RWPE2 (cell line): ENCODE measurements at regions not wholly inside any gene's neighbourhood (a gene's known extent, or its start where the extent isn't known, plus 50 kb on each side); places are given as distances from the start of the nearest gene placed in this dataset.

Experiments
- ATAC-seq: fragments of 200-7000 bp; cut with Tn5 transposase; 3 replicates; pipeline ENCODE4 v1.9.1; 2021; ENCODE audit warnings: low read depth
- DNase-seq: peaks from one replicate; pipeline ENCODE4 v3.0.0-alpha.2; 2020; ENCODE audit warnings: low spot score
- H3K27ac ChIP-seq: fragments of 450-650 bp; 2 replicates; pipeline ENCODE4 v1.5.1; 2017; ENCODE audit warnings: mild to moderate bottlenecking; ENCODE audit not compliant: poor library complexity, severe bottlenecking
- H3K27me3 ChIP-seq: fragments of 250-450 bp; sonication (Bioruptor Pico); 2 replicates; pipeline ENCODE4 v1.5.1; 2021; ENCODE audit warnings: mild to moderate bottlenecking, moderate library complexity; ENCODE audit not compliant: insufficient read depth, poor library complexity, severe bottlenecking
- H3K36me3 ChIP-seq: fragments of 250-450 bp; sonication (Bioruptor Pico); 2 replicates; pipeline ENCODE4 v1.5.1; 2020; ENCODE audit warnings: low read depth, mild to moderate bottlenecking, moderate library complexity
- H3K4me1 ChIP-seq: fragments of 250-450 bp; sonication (Bioruptor Pico); 2 replicates; pipeline ENCODE4 v1.5.1; 2021; ENCODE audit warnings: mild to moderate bottlenecking, moderate library complexity; ENCODE audit not compliant: insufficient read depth, poor library complexity, severe bottlenecking
- H3K4me3 ChIP-seq: fragments of 250-450 bp; sonication (Bioruptor Pico); 2 replicates; pipeline ENCODE4 v1.5.1; 2021; ENCODE audit warnings: mild to moderate bottlenecking, moderate library complexity; ENCODE audit not compliant: severe bottlenecking
- H3K9me3 ChIP-seq: fragments of 250-450 bp; sonication (Bioruptor Pico); 2 replicates; pipeline ENCODE4 v1.5.1; 2021; ENCODE audit warnings: mild to moderate bottlenecking, moderate library complexity; ENCODE audit not compliant: severe bottlenecking
- CTCF ChIP-seq: fragments of 450-650 bp; IDR thresholded peaks from one replicate; pipeline ENCODE4 v1.5.1; 2017; ENCODE audit warnings: mild to moderate bottlenecking, moderate library complexity; ENCODE audit not compliant: poor library complexity, severe bottlenecking

- TF ChIP-seq CTCF, result no peak
- ATAC-seq, result no peak
- DNase-seq, result no peak
Measured at GRCh38 chr10:130707389-130707979, 571.3 kb downstream of the GLRX3 start.

GRCh38 chr10:130708465-130709070 is 572.4 kb downstream of the GLRX3 start:
- Histone ChIP-seq H3K36me3 (no peaks in the 10 kb centered on the region), H3K27ac (no peak overlapping the region), H3K4me3 (no peak overlapping the region), H3K4me1 (no peaks in the 10 kb centered on the region), H3K27me3 (no peaks in the 10 kb centered on the region), H3K9me3 (no peaks in the 10 kb centered on the region)
- TF ChIP-seq CTCF, result no peak
- no peak for DNase-seq
- ATAC-seq, result no peak

More at GRCh38 chr10:130707389-130707979, 571.3 kb downstream of the GLRX3 start:
- Histone ChIP-seq H3K27me3 (no peaks in the 10 kb centered on the region), H3K36me3 (no peaks in the 10 kb centered on the region), H3K4me3 (no peak overlapping the region), H3K4me1 (no peaks in the 10 kb centered on the region), H3K9me3 (no peaks in the 10 kb centered on the region), H3K27ac (no peak overlapping the region)

- ATAC-seq (no peak), DNase-seq (no peak)
- no peak overlapping the region for H3K4me3 ChIP-seq
- no peaks in the 10 kb centered on the region for H3K27me3 ChIP-seq
- no peaks in the 10 kb centered on the region for H3K9me3 ChIP-seq
- no peaks in the 10 kb centered on the region for H3K4me1 ChIP-seq
- H3K27ac ChIP-seq, result no peak overlapping the region
- no peaks in the 10 kb centered on the region for H3K36me3 ChIP-seq
- no peak for TF ChIP-seq CTCF
Measured at GRCh38 chr10:130709415-130709814, 573.2 kb downstream of the GLRX3 start.

- no peak for TF ChIP-seq CTCF
- Histone ChIP-seq H3K36me3 (no peaks in the 10 kb centered on the region), H3K9me3 (no peaks in the 10 kb centered on the region), H3K4me1 (no peaks in the 10 kb centered on the region), H3K27me3 (no peaks in the 10 kb centered on the region), H3K4me3 (no peak overlapping the region), H3K27ac (no peak overlapping the region)
- no peak for DNase-seq
- ATAC-seq, result no peak
Measured at GRCh38 chr10:130711072-130711471, 574.9 kb downstream of the GLRX3 start.

- H3K9me3 ChIP-seq, result no peaks in the 10 kb centered on the region
- H3K27me3 ChIP-seq, result no peaks in the 10 kb centered on the region
- no peak overlapping the region for H3K27ac ChIP-seq
- DNase-seq, result no peak
- TF ChIP-seq CTCF, result no peak
- ATAC-seq, result no peak
- H3K36me3 ChIP-seq, result no peaks in the 10 kb centered on the region
- no peaks in the 10 kb centered on the region for H3K4me1 ChIP-seq
- H3K4me3 ChIP-seq, result no peak overlapping the region
Measured at GRCh38 chr10:130713135-130713534, 576.9 kb downstream of the GLRX3 start.
